ENCODE measurements at regions not wholly inside any gene's neighbourhood (a gene's known extent, or its start where the extent isn't known, plus 50 kb on each side); places are given as distances from the start of the nearest gene placed in this dataset.

DNA sequence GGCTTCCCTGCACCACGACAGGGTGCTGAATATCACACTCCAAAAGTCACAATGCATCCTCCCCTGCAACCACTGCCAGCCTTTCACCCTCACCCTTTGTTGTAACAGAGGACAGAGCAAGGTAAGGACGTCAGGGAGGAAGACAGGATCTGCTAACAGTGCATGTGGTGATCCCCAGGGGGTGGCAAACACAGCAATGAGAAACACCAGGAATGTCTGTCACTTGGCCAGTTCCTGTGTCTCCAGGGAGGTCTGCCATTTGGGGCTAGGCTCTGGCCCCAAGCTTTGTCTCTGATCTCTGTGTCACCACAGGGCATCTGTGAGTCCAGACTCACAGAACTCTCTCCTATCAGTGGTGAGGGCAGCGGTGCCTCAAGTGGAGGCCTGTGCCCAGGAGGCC, 54.3 kb upstream of the SLC24A5 start:
- TF ChIP-seq NFE2L1 (CRISPR knock-in tag; IDR thresholded peaks at IDR 0.05) (no peak), ESRRA (CRISPR knock-in tag; IDR thresholded peaks at IDR 0.05; ENCODE audit: borderline replicate concordance) (no peak), TEAD4 (CRISPR knock-in tag; IDR thresholded peaks at IDR 0.05) (no peak), NR1H2 (CRISPR knock-in tag; IDR thresholded peaks at IDR 0.05) (no peak), ZBTB21 (CRISPR knock-in tag; IDR thresholded peaks at IDR 0.05; ENCODE audit: borderline replicate concordance) (no peak), KAT7 (CRISPR knock-in tag; IDR thresholded peaks at IDR 0.05; ENCODE audit: borderline replicate concordance) (no peak), ZNF317 (CRISPR knock-in tag; IDR thresholded peaks at IDR 0.05; ENCODE audit: borderline replicate concordance, low read depth) (no peak), CBFB (CRISPR knock-in tag; IDR thresholded peaks at IDR 0.05; ENCODE audit: low read depth) (no peak), ZNF232 (CRISPR knock-in tag; IDR thresholded peaks at IDR 0.05) (no peak)
- TF ChIP-seq, protein P1, sequence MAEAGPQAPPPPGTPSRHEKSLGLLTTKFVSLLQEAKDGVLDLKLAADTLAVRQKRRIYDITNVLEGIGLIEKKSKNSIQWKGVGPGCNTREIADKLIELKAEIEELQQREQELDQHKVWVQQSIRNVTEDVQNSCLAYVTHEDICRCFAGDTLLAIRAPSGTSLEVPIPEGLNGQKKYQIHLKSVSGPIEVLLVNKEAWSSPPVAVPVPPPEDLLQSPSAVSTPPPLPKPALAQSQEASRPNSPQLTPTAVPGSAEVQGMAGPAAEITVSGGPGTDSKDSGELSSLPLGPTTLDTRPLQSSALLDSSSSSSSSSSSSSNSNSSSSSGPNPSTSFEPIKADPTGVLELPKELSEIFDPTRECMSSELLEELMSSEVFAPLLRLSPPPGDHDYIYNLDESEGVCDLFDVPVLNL (CRISPR knock-in tag; IDR thresholded peaks at IDR 0.05; ENCODE audit: borderline replicate concordance, low read depth), result no peak
- TF ChIP-seq, protein P2, sequence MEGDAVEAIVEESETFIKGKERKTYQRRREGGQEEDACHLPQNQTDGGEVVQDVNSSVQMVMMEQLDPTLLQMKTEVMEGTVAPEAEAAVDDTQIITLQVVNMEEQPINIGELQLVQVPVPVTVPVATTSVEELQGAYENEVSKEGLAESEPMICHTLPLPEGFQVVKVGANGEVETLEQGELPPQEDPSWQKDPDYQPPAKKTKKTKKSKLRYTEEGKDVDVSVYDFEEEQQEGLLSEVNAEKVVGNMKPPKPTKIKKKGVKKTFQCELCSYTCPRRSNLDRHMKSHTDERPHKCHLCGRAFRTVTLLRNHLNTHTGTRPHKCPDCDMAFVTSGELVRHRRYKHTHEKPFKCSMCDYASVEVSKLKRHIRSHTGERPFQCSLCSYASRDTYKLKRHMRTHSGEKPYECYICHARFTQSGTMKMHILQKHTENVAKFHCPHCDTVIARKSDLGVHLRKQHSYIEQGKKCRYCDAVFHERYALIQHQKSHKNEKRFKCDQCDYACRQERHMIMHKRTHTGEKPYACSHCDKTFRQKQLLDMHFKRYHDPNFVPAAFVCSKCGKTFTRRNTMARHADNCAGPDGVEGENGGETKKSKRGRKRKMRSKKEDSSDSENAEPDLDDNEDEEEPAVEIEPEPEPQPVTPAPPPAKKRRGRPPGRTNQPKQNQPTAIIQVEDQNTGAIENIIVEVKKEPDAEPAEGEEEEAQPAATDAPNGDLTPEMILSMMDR (IDR thresholded peaks at IDR 0.05), result no peak
- TF ChIP-seq, protein P3, sequence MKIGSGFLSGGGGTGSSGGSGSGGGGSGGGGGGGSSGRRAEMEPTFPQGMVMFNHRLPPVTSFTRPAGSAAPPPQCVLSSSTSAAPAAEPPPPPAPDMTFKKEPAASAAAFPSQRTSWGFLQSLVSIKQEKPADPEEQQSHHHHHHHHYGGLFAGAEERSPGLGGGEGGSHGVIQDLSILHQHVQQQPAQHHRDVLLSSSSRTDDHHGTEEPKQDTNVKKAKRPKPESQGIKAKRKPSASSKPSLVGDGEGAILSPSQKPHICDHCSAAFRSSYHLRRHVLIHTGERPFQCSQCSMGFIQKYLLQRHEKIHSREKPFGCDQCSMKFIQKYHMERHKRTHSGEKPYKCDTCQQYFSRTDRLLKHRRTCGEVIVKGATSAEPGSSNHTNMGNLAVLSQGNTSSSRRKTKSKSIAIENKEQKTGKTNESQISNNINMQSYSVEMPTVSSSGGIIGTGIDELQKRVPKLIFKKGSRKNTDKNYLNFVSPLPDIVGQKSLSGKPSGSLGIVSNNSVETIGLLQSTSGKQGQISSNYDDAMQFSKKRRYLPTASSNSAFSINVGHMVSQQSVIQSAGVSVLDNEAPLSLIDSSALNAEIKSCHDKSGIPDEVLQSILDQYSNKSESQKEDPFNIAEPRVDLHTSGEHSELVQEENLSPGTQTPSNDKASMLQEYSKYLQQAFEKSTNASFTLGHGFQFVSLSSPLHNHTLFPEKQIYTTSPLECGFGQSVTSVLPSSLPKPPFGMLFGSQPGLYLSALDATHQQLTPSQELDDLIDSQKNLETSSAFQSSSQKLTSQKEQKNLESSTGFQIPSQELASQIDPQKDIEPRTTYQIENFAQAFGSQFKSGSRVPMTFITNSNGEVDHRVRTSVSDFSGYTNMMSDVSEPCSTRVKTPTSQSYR (CRISPR knock-in tag; IDR thresholded peaks at IDR 0.05), result no peak
- TF ChIP-seq, protein P4, sequence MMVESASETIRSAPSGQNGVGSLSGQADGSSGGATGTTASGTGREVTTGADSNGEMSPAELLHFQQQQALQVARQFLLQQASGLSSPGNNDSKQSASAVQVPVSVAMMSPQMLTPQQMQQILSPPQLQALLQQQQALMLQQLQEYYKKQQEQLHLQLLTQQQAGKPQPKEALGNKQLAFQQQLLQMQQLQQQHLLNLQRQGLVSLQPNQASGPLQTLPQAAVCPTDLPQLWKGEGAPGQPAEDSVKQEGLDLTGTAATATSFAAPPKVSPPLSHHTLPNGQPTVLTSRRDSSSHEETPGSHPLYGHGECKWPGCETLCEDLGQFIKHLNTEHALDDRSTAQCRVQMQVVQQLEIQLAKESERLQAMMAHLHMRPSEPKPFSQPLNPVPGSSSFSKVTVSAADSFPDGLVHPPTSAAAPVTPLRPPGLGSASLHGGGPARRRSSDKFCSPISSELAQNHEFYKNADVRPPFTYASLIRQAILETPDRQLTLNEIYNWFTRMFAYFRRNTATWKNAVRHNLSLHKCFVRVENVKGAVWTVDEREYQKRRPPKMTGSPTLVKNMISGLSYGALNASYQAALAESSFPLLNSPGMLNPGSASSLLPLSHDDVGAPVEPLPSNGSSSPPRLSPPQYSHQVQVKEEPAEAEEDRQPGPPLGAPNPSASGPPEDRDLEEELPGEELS (CRISPR knock-in tag; IDR thresholded peaks at IDR 0.05), result no peak
